ENCODE measurements at regions not wholly inside any gene's neighbourhood (a gene's known extent, or its start where the extent isn't known, plus 50 kb on each side); places are given as distances from the start of the nearest gene placed in this dataset.

DNA sequence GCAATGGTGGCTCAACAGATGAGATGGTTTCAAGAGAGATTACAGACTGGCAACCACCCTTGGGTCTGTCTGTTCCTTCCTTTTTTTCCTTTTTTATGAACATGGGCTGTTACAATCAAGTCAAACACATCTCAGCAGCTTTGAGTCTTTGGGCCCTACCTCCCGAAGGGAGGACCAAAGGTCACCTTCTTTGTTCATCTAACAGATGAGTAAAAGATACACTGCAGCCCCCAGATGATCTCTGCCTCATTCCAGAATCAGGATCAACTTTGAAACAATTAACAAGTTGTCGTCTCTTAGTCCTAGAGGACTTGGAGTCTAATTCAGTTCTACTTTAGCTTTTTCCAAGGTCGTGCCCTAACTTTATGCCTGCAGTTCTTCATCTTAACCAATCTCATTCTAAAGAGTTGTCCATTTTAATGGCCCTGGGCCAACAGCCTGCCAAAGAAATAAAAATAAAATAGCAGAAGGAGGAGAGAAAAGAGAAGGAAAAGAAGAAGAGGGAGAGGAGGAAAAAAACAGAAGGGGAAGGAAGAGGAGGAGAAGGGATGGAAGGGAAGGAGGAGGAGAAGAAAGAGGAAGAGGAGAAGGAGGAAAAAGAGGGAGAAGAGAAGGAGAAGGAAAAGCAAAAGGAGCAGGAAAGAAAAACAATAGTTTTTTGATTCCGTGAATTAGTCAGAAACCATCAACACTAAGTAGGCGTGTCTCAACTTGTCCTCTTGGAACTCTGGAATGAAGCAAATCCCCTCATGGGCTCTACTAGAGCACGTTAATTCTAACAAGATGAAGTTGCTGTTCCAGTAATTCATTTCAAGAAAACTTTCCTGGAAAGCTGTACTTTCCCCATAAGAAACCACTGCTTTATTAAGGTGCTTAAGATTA lies 281.2 kb downstream of the FOXO1 start:
- peaks cover 0 to 7% of the 10 kb centered on the region in 2 experiments; a peak in 1 of 5 replicates for H3K4me1 ChIP-seq (replicated peaks in 1 of 2; ENCODE audit: control insufficient read depth in 2 of 2, insufficient read depth in 2 of 2, low read length in 2 of 2)
- ChIA-PET POLR2A (no interaction called here), CTCF (ENCODE audit: low intra/inter-chr PET ratio) (no interaction called here)
- H3K4me3 ChIP-seq = no peak overlapping the region
- no peaks in the 10 kb centered on the region for H3K9me1 ChIP-seq (ENCODE audit: control insufficient read depth, insufficient read depth, low read length)
- H3K9me3 ChIP-seq (replicated peaks; ENCODE audit: control insufficient read depth, insufficient read depth, low read depth, low read length) = no peaks in the 10 kb centered on the region
- H3K27ac ChIP-seq (ENCODE audit: extremely low read depth, low read depth, low read length) = no peak overlapping the region
- peaks cover 0 to 24% of the 10 kb centered on the region in 2 experiments; a peak in 2 of 5 replicates for H3K27me3 ChIP-seq (ENCODE audit: control insufficient read depth in 2 of 2, insufficient read depth in 2 of 2, low read length in 2 of 2)
- FAIRE-seq (no peak), DNase-seq (ENCODE audit: extremely low read depth in 1 of 4, low spot score in 3 of 4) (no peak), ATAC-seq (no peak)
- no peak overlapping the region for H3K4me2 ChIP-seq (ENCODE audit: insufficient read depth, low read length)
- intact Hi-C loops (cut with micrococcal nuclease) = no loop called here
- no peak for TF ChIP-seq LARP7 (IDR thresholded peaks at IDR 0.05)
- TF ChIP-seq, protein P1, sequence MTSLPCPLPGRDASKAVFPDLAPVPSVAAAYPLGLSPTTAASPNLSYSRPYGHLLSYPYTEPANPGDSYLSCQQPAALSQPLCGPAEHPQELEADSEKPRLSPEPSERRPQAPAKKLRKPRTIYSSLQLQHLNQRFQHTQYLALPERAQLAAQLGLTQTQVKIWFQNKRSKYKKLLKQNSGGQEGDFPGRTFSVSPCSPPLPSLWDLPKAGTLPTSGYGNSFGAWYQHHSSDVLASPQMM (CRISPR knock-in tag; IDR thresholded peaks at IDR 0.05) = no peak
- no peak for TF ChIP-seq XRCC5 (IDR thresholded peaks at IDR 0.05; ENCODE audit: low read depth, low read length)
- no peak for TF ChIP-seq FOS (IDR thresholded peaks at IDR 0.05; ENCODE audit: extremely low read depth, insufficient read length)
- TF ChIP-seq EHMT2 (IDR thresholded peaks at IDR 0.05) = no peak
- no peak for TF ChIP-seq MYBL2 (IDR thresholded peaks at IDR 0.05; ENCODE audit: low read depth)
- no peak for TF ChIP-seq MYBL2 (CRISPR knock-in tag; IDR thresholded peaks at IDR 0.05; ENCODE audit: borderline replicate concordance)
- TF ChIP-seq ELF4 (CRISPR knock-in tag; IDR thresholded peaks at IDR 0.05) = no peak
- TF ChIP-seq FOXA1 (IDR thresholded peaks at IDR 0.05; ENCODE audit: borderline replicate concordance) = no peak
- TF ChIP-seq FOXK1 (CRISPR knock-in tag; IDR thresholded peaks at IDR 0.05; ENCODE audit: borderline replicate concordance) = no peak
- no peak for TF ChIP-seq ADNP (tag; IDR thresholded peaks at IDR 0.05)
- no peak for TF ChIP-seq HDAC1 (IDR thresholded peaks at IDR 0.05)
- no peak for TF ChIP-seq TARDBP (IDR thresholded peaks at IDR 0.05)
- TF ChIP-seq ARNT (IDR thresholded peaks at IDR 0.05) = no peak
- no peak for TF ChIP-seq RBM25 (IDR thresholded peaks at IDR 0.05; ENCODE audit: low read depth, low read length, severe bottlenecking)
- no peaks in the 10 kb centered on the region for H3K79me2 ChIP-seq (ENCODE audit: control insufficient read depth, insufficient read depth, low read length)
- BruUV-seq (replicated peaks) = no TSS peak
- no peak overlapping the region for H2AFZ ChIP-seq (ENCODE audit: low read depth, low read length)
- no peak overlapping the region for H3K9ac ChIP-seq (ENCODE audit: insufficient read depth in 1 of 2, low read depth in 2 of 2, low read length in 2 of 2)
- no peaks in the 10 kb centered on the region for H3K36me3 ChIP-seq (ENCODE audit: control insufficient read depth, insufficient read depth, low read length)
- in situ Hi-C loops (cut with MboI) = no loop called here
- H4K20me1 ChIP-seq (replicated peaks; ENCODE audit: control insufficient read depth, insufficient read depth, low read length) = no peaks in the 10 kb centered on the region
- 2% methylated on average over 6 of the region's 6 CpGs for WGBS (ENCODE audit: insufficient coverage, low coverage, missing lambda C conversion rate)
